Activated CD4-positive, CD25-positive, alpha-beta regulatory T cell (primary cell): ENCODE measurements at regions not wholly inside any gene's neighbourhood (a gene's known extent, or its start where the extent isn't known, plus 50 kb on each side); places are given as distances from the start of the nearest gene placed in this dataset.
"Not testable (repeated sequence)": the region's sequence is repeated elsewhere in the genome, so short reads cannot be mapped to it uniquely, and the experiment has no call there.

ENCODE experiments used
- DNase-seq, 4 experiments: peaks; one replicate each; lab custom pipeline; 2025; lab: John Stamatoyannopoulos, UW

DNA sequence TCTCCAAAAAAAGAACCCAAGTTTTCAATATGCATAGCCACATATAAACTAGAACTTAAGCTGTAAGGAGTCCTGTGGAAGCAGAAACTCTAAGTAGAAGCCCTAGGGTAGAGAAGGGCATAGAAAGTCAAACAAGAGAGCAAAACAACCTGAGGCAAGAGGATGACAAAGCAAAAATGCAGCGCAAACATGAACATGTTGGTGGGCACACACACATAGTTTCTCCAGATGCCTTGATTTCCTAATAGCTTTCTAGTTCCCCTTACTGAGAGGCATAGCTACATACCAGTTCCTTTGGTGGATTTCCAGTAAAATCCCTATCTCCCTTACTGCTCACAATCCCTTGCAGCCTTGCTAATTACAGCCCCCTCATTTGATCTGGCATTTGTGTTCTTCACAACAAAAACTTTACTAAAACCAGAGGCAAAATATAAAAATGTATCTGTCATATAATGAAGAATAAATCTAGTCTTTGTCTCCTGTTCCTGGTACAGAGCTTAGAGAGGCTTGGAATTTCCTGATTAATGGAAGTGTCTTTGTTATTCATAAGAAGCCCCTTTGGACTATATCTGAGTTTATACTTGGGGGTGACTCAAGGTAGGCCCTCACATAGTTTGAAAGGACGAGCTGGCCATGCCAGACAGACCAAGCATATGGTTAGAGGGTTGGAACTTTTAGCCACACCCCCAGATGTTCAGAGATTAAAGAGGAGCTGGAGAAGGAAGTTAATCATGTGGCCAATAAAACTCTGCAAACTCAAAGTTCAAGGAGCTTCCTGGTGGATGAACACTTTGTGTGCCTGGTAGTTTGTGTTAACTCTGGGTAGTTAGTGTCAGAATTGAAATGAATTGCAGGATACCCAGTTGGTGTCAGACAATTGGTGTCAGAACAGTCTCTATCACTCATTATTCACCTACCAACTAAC is 52.7 kb upstream of the ZCCHC13 start:
- DNase-seq, result no peak

GRCh38 chrX:74250574-74250973 is 53.4 kb upstream of the ZCCHC13 start:
- DNase-seq, result no peak

DNA sequence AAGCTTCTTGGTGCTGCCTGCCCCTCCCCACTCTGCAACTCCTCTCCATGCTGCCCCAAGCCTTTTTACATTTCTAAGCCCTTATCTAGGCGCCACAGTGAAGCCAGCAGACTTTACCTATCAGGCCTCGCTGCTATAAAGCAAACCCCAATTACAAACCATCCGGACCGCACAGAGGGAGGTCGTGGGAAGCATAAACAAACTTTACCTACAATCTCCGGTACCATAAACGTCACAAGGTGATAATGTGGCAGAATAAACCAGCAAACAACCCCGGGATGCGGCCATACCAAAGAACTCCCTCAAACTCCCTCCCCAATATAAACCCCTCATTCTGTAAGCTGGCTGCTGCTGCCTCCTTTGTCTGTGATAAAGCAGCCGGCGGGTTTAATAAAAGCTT is 54.0 kb upstream of the ZCCHC13 start:
- no peak for DNase-seq

- DNase-seq, result no peak
These were observed 55.1 kb upstream of the ZCCHC13 start for GRCh38 chrX:74248889-74249288.

DNA sequence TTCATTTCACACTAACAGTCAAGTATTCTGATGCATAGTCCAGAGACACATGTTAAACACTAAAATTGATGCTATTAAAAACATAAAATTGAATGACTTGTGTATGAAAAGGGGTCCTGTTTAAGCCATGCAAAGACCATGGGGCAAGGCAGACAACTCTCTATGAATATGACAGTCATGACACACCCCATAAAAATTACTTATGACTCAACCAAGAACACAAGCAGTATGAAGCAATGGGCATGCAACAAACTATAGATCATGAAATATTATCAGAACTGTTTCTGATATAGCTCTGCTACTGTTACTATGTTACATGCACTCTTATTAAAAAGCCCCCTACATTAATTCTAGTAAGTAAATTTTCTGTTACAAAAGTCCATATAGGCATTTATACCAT is 57.5 kb upstream of the ZCCHC13 start:
- no peak for DNase-seq

- no peak for DNase-seq
These were observed 61.4 kb upstream of the ZCCHC13 start for GRCh38 chrX:74242484-74243138.

- DNase-seq, result no peak
These were observed 61.9 kb upstream of the ZCCHC13 start for GRCh38 chrX:74242050-74242449.

DNA sequence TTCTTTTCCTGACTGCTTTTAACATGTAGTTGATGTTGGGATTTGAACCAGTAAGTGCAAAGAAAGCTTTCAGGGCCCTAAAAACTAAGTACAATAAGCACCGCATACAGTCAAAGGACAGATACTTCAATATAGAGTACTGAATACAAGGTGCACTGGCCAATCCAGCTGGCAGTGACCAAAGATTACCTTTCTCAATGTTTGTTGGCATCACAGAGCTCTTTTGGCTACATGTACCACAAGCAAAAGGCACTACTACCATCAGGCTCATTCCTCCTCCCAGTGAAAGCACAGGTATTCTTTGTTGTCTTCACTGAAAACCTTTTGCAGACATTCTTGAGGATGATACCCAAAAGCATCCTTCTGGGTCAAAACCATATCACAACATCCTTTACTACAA is 65.2 kb upstream of the ZCCHC13 start:
- DNase-seq, result no peak

DNA sequence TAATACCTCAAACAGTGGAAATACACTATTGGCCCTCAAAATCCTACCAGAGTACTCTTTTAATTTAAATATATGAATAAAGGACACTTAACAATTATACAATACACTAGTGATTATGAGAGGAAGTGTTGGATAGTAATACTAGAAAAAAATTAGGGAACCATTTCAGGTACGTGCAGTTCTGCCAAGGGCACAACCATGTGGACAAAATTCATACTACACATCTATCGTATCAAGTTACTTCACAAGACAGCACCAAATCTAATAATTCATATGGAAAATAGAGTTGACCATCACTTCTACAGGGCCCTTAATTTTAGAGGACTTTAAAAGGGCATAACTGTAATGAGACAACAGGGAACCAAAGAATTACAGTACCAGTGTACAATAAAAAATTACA is 69.2 kb upstream of the ZCCHC13 start:
- DNase-seq, result no peak

GRCh38 chrX:74232859-74233258 is 71.1 kb upstream of the ZCCHC13 start:
- no peak for DNase-seq

DNA sequence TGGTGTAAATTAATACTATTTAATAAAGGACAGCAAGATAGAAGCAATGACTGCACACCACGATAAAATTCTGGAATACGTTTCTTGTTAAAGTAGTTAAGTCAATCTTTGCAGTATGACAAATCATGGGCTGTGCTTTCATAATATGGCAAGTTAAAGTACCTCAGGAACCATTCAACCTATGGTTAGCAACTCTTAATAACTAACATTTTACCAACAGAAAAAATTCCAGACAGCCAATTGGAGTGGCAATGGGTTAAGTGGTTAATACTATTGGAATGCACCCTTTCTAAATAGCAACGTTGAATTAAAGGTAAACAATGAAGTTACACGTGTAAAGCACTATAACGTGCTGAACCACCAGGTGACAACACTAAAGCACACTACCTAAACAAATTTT is 72.4 kb upstream of the ZCCHC13 start:
- DNase-seq, result no peak

DNA sequence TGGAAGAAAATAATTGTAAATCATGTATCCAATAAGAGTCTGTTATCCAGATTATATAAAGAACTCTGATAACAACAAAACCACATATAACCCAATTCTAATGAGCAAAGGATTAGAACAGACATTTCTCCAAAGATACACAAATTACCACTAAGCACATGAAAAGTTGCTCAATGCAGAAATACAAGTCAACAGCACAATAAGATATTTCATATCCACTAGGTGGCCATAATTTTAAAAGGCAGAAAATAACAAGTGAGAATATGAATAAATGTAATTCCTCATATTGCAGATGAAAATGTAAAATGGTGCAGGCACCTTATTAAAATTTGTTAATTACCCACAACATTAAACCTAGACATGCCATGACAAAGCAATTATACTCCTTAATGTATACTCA is 73.9 kb upstream of the ZCCHC13 start:
- DNase-seq, result no peak

DNA sequence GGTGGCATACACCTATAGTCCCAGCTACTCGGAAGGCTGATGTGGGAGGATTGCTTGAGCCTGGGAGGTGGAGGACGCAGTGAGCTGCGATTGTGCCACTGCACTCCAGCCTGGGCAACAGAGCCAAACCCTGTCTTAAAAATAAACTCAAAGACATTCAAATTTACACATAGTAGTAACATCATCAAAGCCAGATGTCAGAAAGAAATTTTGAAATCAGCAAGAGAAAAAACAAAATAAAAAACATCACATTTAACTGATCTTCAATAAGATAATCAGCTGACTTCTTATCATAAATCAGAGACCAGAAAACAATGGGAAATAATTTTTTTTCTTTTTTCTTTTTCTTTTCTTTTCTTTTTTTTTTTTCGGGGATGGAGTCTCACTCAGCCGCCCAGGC is 78.9 kb upstream of the ZCCHC13 start:
- no peak for DNase-seq

GRCh38 chrX:74220277-74220676 is 83.7 kb upstream of the ZCCHC13 start:
- no peak for DNase-seq

DNA sequence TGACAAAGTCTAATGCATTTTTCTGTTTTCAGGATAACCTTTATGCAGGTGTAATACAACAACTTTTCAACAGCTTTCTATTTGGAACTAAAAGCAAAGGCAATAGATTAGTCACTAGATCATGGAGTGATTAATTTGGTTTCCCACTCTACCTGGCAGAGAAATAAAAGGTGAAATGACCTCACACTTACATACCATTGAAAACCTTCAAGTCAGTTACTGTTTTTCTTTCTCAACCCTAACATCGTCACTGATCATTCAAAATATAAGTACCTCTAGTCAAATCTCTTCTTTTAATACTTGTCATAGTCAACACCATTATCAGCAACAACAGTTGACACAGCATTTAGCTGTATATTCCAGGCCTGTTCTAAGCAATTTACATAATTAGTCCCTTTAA is 85.1 kb upstream of the ZCCHC13 start:
- no peak for DNase-seq

- DNase-seq, result no peak
These were observed 87.6 kb upstream of the ZCCHC13 start for GRCh38 chrX:74216421-74216820.

GRCh38 chrX:74211911-74212310 is 92.1 kb upstream of the ZCCHC13 start:
- DNase-seq, result no peak

DNA sequence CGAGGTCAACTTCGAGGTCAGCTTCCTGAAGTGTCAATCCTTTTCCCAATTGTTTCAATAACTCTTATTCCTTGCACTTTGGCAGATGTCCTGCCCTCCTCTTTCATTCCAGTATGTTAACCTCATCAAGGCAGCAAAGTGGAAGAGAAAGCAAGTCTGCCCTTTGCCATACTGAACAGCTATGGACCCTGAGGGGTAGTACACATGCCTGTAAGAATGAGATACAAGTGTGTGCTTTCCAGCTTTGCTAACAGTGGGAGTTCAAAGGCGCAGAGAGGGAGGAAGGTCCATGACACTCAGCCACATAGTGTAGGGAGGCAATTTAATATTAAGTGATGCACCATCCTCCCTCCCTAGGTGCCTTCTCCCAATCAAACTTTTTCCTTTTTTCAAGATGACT is 96.4 kb upstream of the ZCCHC13 start:
- DNase-seq, result no peak

DNA sequence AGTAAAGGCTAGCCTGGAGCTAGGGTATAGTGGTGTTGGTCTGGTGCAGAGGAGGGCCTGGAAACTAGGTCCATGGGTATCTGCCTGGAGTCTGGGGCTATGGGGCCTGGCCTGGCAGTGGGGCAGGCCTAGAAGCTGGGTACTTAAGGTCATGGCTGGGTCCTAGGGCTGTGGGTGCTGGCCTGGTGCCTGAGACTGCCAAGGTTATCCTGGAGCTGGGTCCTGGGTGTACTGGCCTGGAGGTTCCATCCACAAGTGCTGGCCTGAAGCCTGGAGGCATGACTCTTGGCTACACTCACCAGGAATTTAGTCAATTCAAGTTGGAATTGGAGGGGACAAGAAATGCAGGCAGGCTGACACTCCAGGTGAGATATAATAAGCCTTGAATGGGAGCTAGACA is 108.4 kb upstream of the ZCCHC13 start:
- DNase-seq, result no peak

DNA sequence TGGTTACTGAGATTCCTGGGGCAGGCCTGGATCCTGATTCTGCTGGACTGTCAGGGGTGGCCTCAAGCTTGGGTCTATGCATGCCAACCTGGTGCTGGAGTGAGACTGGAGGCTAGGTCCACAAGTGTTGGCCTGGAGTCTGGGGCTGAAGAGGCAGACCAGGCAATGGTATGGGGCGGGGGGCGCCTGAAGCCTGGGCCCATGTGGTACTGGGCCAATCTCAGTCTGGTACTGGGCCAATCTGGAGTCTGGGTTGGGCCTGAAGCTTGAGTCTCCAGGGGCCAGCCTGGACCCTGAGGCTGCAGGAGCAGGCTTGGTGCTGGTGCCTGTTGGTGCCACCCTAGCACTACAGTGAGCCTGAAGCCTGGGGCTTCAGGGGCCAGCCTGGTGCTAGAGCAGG is 108.9 kb upstream of the ZCCHC13 start:
- no peak for DNase-seq

GRCh38 chrX:74187211-74187610 is 116.8 kb upstream of the ZCCHC13 start:
- DNase-seq, result no peak

DNA sequence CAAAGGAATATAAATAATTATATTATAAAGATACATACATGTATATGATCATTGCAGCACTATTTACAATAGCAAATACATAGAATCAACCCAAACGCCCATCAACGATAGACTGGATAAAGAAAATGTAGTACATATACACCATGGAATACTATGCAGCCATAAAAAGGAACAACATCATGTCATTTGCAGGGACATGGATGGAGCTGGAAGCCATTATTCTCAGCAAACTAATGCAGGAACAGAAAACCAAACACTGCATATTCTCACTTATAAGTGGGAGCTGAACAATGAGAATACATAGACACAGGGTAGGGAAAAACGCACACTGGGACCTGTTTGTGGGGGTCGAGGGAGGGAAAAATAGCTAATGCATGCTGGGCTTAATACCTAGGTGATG is 120.9 kb upstream of the ZCCHC13 start:
- not testable (repeated sequence) for DNase-seq

DNA sequence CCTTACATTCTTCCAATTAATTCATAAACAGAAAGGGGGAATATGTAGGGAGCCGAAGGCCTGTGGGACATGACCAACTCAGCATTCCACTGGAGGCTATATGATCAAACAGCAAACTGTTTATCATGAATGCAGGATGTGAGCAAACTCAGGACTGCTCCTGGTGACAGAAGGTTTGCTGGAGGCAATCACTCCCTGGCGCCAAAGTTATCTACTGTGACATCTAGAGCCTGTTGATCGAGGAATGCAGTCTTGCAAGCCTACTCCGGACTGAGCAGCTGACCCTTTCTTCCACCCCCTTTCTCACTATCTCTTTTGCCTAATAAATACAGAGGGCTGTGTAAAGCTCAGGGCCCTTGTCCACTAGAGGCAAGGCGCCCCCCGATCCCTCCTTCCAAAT is 122.0 kb upstream of the ZCCHC13 start:
- DNase-seq, result not testable (repeated sequence)

DNA sequence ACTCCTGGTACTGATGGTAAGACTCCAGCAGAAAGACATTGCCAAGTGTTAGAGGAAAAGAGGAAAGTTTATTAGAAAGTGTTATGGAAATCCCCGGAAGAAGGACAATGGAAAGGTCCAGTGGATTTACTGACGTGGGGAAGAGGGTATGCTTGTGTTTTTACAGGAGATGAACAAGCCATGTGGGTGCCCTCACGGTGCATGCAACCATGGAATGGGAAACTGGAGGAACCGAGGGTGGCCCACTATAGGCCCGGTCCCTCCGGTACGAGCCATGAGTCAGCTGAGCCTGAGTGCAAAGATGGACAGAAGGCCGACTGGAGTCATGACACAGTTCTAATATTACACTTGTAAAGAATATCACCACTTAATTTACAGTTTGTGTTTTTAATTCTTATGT is 123.3 kb upstream of the ZCCHC13 start:
- no peak for DNase-seq
